OCI-LY7 (cell line): ENCODE measurements at regions not wholly inside any gene's neighbourhood (a gene's known extent, or its start where the extent isn't known, plus 50 kb on each side); places are given as distances from the start of the nearest gene placed in this dataset.

Experiments
- BruUV-seq: library from RNA; stranded (reverse); fragments of 400-500 nt; replicated peaks from 2 replicates; lab custom pipeline; 2021; lab: Mats Ljungman, UMichigan
- CTCF ChIA-PET: fragments of 300-600 bp; sonication (Branson Sonifier 250); formaldehyde crosslinking; loops from one replicate; lab custom pipeline; 2022; ENCODE audit warnings: antibody characterized with exemption; ENCODE audit not compliant: unreplicated experiment; lab: Charles Lee
- POLR2A ChIA-PET: fragments of 300-600 bp; sonication (Branson Sonifier 250); formaldehyde crosslinking; loops from one replicate; lab custom pipeline; 2022; ENCODE audit warnings: antibody characterized with exemption; lab: Charles Lee
- DNase-seq: peaks from one replicate; pipeline ENCODE4 v3.0.0-alpha.2; 2015; ENCODE audit warnings: low spot score
- H2AFZ ChIP-seq: fragments of 200-600 bp; sonication (generic), shearing (Covaris generic); 2 replicates; pipeline ENCODE4 v1.6.1; 2014; ENCODE audit warnings: mild to moderate bottlenecking, antibody characterized with exemption, low read length, moderate library complexity
- H3K27ac ChIP-seq: fragments of 200-600 bp; sonication (generic); 2 replicates; pipeline ENCODE4 v1.5.1; 2014; ENCODE audit warnings: mixed run types, low read depth, mild to moderate bottlenecking, moderate library complexity, low read length, inconsistent platforms; ENCODE audit not compliant: poor library complexity, severe bottlenecking
- H3K36me3 ChIP-seq: fragments of 200-600 bp; sonication (generic); 2 replicates; pipeline ENCODE4 v1.6.1; 2014; ENCODE audit warnings: mild to moderate bottlenecking, antibody characterized with exemption, low read length, moderate library complexity, mixed read lengths; ENCODE audit not compliant: insufficient read depth
- H3K4me1 ChIP-seq: fragments of 200-600 bp; sonication (generic); 2 replicates; pipeline ENCODE4 v1.5.1; 2014; ENCODE audit warnings: mild to moderate bottlenecking, low read length; ENCODE audit not compliant: insufficient read depth, poor library complexity, severe bottlenecking
- H3K4me2 ChIP-seq: fragments of 200-600 bp; sonication (generic); 2 replicates; pipeline ENCODE4 v1.6.1; 2014; ENCODE audit warnings: mild to moderate bottlenecking, low read length
- H3K4me3 ChIP-seq: fragments of 200-600 bp; sonication (generic); 2 replicates; pipeline ENCODE4 v1.5.1; 2014; ENCODE audit warnings: mild to moderate bottlenecking, low read depth, low read length; ENCODE audit not compliant: poor library complexity, severe bottlenecking
- H3K79me2 ChIP-seq: fragments of 200-600 bp; sonication (generic); 2 replicates; pipeline ENCODE4 v1.6.1; 2016; ENCODE audit warnings: low read depth, mild to moderate bottlenecking, low read length, moderate library complexity, mixed read lengths; ENCODE audit not compliant: insufficient read depth
- H3K9me2 ChIP-seq: fragments of 200-600 bp; sonication (generic); 2 replicates; pipeline ENCODE4 v1.6.1; 2016; ENCODE audit warnings: mild to moderate bottlenecking, low read length, mixed read lengths; ENCODE audit not compliant: insufficient read depth
- H3K9me3 ChIP-seq: fragments of 200-600 bp; sonication (generic); 2 replicates; pipeline ENCODE4 v1.6.1; 2014; ENCODE audit warnings: mild to moderate bottlenecking, mixed run types, low read length, mixed read lengths
- H4K20me1 ChIP-seq: fragments of 200-600 bp; sonication (generic); 2 replicates; pipeline ENCODE4 v1.6.1; 2014; ENCODE audit warnings: mild to moderate bottlenecking, antibody characterized with exemption, low read length, moderate library complexity, mixed read lengths; ENCODE audit not compliant: insufficient read depth
- EZH2phosphoT487 ChIP-seq: fragments of 200-600 bp; sonication (generic); IDR thresholded peaks from 2 replicates; pipeline ENCODE4 v1.6.1; 2018; ENCODE audit warnings: low read depth, borderline replicate concordance, mild to moderate bottlenecking, mixed run types, antibody characterized with exemption, low read length, moderate library complexity, mixed read lengths
- intact Hi-C: fragments of 100-400 bp; cut with micrococcal nuclease; formaldehyde crosslinking; loops from one replicate; pipeline ENCODE4 v1.10.0; 2022; ENCODE audit not compliant: unreplicated experiment
- TF ChIP-seq, protein P1 (sequence below): fragments of 200-600 bp; sonication (generic); conservative IDR thresholded peaks from 2 replicates; pipeline ENCODE4 v1.5.1; 2014; ENCODE audit warnings: mild to moderate bottlenecking, antibody characterized with exemption, low read length, moderate library complexity, mixed read lengths

DNA sequence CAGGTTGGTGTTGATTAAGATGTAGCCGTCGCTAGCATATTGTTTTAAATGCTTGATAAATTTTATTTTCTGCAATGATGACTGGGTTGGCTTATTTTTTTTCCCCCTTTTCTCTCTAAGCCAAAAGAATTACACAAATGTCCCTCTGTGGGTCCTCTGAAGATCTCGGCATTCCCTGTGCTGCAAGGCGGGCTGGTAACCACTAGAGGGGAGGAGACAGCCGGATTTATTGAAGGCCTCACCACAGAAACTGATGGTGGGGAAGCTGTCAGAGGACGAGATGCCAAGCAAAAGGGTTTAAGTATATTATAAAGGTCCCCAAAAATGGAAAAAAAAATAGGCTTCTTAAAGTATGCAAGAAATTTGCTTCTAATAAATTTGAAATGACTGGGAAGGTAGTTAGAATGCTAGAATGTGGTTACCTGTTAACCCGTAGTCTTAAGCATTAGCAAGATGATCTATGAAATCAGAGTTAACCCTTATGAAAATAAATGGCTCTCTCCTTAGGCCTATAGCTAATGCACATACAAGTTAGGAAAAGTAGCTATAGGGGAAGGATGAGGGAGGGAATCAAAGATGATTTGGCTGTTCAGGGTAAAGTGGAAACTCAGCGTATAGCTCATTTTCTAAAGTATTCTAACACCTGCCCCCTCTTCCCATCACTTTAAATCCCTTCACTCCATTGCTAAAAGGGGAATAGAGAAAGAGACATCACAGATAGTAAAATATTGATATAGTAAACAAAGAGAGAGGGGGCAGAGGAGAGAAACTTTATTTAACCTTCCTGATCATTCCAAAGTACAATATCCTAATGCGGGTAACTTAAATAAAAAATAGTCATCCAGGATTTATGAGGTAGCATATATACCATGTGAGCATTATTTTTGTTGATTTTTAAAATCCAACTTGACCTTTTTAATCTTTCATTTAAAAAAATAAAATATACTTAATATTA, 894.5 kb upstream of the POU3F3 start:
- DNase-seq: peak; percentile 40
- CTCF ChIA-PET: no interaction called here
- Histone ChIP-seq H4K20me1 (no peaks in the 10 kb centered on the region), H3K4me3 (no peak overlapping the region), H3K4me2 (no peak overlapping the region), H3K9me3 (no peaks in the 10 kb centered on the region), H3K9me2 (no peaks in the 10 kb centered on the region), H3K27ac (no peak overlapping the region), H3K4me1 (no peaks in the 10 kb centered on the region), H3K79me2 (no peaks in the 10 kb centered on the region), H3K36me3 (no peaks in the 10 kb centered on the region), H2AFZ (no peak overlapping the region)
- TF ChIP-seq, protein P1, sequence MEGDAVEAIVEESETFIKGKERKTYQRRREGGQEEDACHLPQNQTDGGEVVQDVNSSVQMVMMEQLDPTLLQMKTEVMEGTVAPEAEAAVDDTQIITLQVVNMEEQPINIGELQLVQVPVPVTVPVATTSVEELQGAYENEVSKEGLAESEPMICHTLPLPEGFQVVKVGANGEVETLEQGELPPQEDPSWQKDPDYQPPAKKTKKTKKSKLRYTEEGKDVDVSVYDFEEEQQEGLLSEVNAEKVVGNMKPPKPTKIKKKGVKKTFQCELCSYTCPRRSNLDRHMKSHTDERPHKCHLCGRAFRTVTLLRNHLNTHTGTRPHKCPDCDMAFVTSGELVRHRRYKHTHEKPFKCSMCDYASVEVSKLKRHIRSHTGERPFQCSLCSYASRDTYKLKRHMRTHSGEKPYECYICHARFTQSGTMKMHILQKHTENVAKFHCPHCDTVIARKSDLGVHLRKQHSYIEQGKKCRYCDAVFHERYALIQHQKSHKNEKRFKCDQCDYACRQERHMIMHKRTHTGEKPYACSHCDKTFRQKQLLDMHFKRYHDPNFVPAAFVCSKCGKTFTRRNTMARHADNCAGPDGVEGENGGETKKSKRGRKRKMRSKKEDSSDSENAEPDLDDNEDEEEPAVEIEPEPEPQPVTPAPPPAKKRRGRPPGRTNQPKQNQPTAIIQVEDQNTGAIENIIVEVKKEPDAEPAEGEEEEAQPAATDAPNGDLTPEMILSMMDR: peak; percentile 82
- no peak for TF ChIP-seq EZH2phosphoT487
- POLR2A ChIA-PET: interaction anchor here (0.7 kb wide), 1 partner anchor 11 kb away, joined by 3 read pairs; no protein-coding TSS in a partner anchor
- intact Hi-C loops: no loop called here
- BruUV-seq: no TSS peak

DNA sequence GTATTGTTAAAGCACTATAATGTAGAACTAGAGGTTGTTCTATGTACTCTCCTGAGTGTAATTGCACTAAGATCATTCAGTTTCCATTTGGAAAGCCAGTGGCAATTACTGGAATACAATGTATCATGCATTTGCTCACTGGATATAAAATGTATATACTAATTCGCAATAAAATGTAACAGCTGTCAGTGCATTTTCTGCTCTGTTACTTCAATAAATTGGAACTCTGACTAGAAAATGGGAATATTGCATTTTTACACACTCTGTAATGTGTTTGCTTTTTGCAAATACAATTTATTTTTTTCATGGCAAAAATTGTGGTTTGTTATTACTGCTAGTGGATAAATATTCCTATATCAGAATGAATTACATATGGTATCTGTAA, 893.8 kb upstream of the POU3F3 start:
- no peaks in the 10 kb centered on the region for H3K9me3 ChIP-seq

More for the DNA sequence above, 893.8 kb upstream of the POU3F3 start:
- H3K27ac ChIP-seq: no peak overlapping the region
- DNase-seq: no peak
- BruUV-seq: no TSS peak
- intact Hi-C loops: no loop called here
- no peaks in the 10 kb centered on the region for H4K20me1 ChIP-seq
- POLR2A ChIA-PET: no interaction called here
- H3K79me2 ChIP-seq: no peaks in the 10 kb centered on the region
- H3K4me2 ChIP-seq: no peak overlapping the region
- no peaks in the 10 kb centered on the region for H3K36me3 ChIP-seq
- no peak overlapping the region for H3K4me3 ChIP-seq
- no peaks in the 10 kb centered on the region for H3K4me1 ChIP-seq
- CTCF ChIA-PET: no interaction called here
- no peaks in the 10 kb centered on the region for H3K9me2 ChIP-seq
- TF ChIP-seq, protein P1: no peak
- no peak for TF ChIP-seq EZH2phosphoT487
- no peak overlapping the region for H2AFZ ChIP-seq
